ENCODE measurements at regions not wholly inside any gene's neighbourhood (a gene's known extent, or its start where the extent isn't known, plus 50 kb on each side); places are given as distances from the start of the nearest gene placed in this dataset.

DNA sequence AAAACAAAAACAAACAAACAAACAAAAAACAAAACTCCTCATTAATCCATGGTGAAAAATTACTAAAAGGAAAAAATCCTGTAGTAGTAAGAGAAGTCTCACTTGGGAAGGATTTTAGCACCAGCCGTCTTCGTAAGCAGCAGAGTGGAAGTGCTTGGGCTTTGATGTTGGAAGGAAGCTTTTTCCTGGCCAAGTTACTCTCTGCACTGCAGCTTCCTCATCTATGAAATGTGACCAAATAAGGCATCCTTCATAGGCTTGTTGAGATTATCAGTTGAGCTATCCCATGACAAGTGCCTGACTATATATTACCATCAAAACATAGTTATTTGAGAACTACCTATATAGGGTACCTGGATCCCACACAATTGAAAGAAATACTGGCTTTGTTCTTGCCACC lies 436.4 kb upstream of the ONECUT1 start:
- Histone ChIP-seq H2AFZ (ENCODE audit: low read depth, low read length) (no peak overlapping the region), H4K20me1 (ENCODE audit: insufficient read depth, low read length) (no peaks in the 10 kb centered on the region), H3K79me2 (ENCODE audit: low read length) (no peaks in the 10 kb centered on the region), H3K9me3 (ENCODE audit: insufficient read depth, low read length) (no peaks in the 10 kb centered on the region), H3K27me3 (ENCODE audit: low read depth, low read length) (no peaks in the 10 kb centered on the region), H3K4me1 (ENCODE audit: low read length) (no peaks in the 10 kb centered on the region), H3K9ac (ENCODE audit: low read length) (no peak overlapping the region), H3K4me2 (ENCODE audit: low read length) (no peak overlapping the region), H3K27ac (ENCODE audit: low read length) (no peak overlapping the region), H3K36me3 (replicated peaks; ENCODE audit: low read depth, low read length) (no peaks in the 10 kb centered on the region), H3K4me3 (ENCODE audit: low read length) (no peak overlapping the region)
- TF ChIP-seq, protein P1, sequence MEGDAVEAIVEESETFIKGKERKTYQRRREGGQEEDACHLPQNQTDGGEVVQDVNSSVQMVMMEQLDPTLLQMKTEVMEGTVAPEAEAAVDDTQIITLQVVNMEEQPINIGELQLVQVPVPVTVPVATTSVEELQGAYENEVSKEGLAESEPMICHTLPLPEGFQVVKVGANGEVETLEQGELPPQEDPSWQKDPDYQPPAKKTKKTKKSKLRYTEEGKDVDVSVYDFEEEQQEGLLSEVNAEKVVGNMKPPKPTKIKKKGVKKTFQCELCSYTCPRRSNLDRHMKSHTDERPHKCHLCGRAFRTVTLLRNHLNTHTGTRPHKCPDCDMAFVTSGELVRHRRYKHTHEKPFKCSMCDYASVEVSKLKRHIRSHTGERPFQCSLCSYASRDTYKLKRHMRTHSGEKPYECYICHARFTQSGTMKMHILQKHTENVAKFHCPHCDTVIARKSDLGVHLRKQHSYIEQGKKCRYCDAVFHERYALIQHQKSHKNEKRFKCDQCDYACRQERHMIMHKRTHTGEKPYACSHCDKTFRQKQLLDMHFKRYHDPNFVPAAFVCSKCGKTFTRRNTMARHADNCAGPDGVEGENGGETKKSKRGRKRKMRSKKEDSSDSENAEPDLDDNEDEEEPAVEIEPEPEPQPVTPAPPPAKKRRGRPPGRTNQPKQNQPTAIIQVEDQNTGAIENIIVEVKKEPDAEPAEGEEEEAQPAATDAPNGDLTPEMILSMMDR (IDR thresholded peaks at IDR 0.05; ENCODE audit: low read depth, low read length) = no peak
- TF ChIP-seq EZH2phosphoT487 (IDR thresholded peaks at IDR 0.05; ENCODE audit: low read depth) = no peak

DNA sequence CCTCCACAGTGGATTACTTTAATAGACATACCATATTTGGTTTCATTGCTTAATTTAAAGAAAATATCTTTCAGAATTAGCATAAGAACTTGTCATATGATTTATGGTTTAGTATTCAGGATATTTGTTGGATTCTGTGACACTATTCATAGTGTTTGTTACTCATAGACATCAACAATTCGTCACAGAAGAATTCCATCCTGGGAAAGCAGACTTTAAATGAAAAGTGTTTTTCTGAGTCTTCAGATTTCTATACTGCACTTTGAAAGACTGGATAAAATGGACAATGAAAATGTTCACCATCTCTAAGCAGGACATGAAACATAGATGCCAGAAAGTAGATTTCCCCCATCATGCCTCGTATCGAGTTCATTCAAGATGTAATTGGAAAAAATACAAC lies 435.6 kb upstream of the ONECUT1 start:
- TF ChIP-seq EZH2phosphoT487 (IDR thresholded peaks at IDR 0.05; ENCODE audit: low read depth) = no peak
- TF ChIP-seq, protein P1 (IDR thresholded peaks at IDR 0.05; ENCODE audit: low read depth, low read length) = no peak
- Histone ChIP-seq H2AFZ (ENCODE audit: low read depth, low read length) (no peak overlapping the region), H3K27ac (ENCODE audit: low read length) (no peak overlapping the region), H3K9me3 (ENCODE audit: insufficient read depth, low read length) (no peaks in the 10 kb centered on the region), H3K4me2 (ENCODE audit: low read length) (no peak overlapping the region), H3K4me1 (ENCODE audit: low read length) (no peaks in the 10 kb centered on the region), H3K27me3 (ENCODE audit: low read depth, low read length) (no peaks in the 10 kb centered on the region), H3K36me3 (replicated peaks; ENCODE audit: low read depth, low read length) (no peaks in the 10 kb centered on the region), H3K9ac (ENCODE audit: low read length) (no peak overlapping the region), H4K20me1 (ENCODE audit: insufficient read depth, low read length) (no peaks in the 10 kb centered on the region), H3K79me2 (ENCODE audit: low read length) (no peaks in the 10 kb centered on the region), H3K4me3 (ENCODE audit: low read length) (no peak overlapping the region)

DNA sequence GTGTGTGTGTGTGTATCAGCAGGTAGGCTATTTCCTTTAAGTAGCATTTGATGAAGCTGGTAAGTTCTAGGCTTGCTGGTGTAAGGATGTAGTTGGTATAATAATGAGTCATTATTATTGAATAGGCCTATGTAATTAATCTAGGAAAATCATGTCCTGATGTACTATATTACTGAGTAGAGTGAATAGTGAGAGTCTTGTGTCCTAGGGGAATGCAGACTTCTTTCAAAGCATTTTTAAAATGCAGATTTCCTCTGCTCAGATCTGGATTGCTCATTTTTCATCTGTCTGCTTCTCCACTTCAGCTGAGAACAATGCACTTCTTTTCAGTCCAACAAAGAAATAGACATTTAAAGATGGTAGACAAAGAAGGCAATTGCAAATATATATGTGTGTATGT lies 434.2 kb upstream of the ONECUT1 start:
- TF ChIP-seq, protein P1 (IDR thresholded peaks at IDR 0.05; ENCODE audit: low read depth, low read length) = no peak
- TF ChIP-seq EZH2phosphoT487 (IDR thresholded peaks at IDR 0.05; ENCODE audit: low read depth) = no peak
- H3K9ac ChIP-seq (ENCODE audit: low read length) = no peak overlapping the region
- H3K4me3 ChIP-seq (ENCODE audit: low read length) = no peak overlapping the region
- no peak overlapping the region for H2AFZ ChIP-seq (ENCODE audit: low read depth, low read length)
- no peaks in the 10 kb centered on the region for H4K20me1 ChIP-seq (ENCODE audit: insufficient read depth, low read length)
- H3K4me2 ChIP-seq (ENCODE audit: low read length) = no peak overlapping the region
- no peaks in the 10 kb centered on the region for H3K36me3 ChIP-seq (replicated peaks; ENCODE audit: low read depth, low read length)
- no peaks in the 10 kb centered on the region for H3K4me1 ChIP-seq (ENCODE audit: low read length)
- no peaks in the 10 kb centered on the region for H3K79me2 ChIP-seq (ENCODE audit: low read length)
- H3K27me3 ChIP-seq (ENCODE audit: low read depth, low read length) = no peaks in the 10 kb centered on the region
- no peak overlapping the region for H3K27ac ChIP-seq (ENCODE audit: low read length)
- H3K9me3 ChIP-seq (ENCODE audit: insufficient read depth, low read length) = no peaks in the 10 kb centered on the region

DNA sequence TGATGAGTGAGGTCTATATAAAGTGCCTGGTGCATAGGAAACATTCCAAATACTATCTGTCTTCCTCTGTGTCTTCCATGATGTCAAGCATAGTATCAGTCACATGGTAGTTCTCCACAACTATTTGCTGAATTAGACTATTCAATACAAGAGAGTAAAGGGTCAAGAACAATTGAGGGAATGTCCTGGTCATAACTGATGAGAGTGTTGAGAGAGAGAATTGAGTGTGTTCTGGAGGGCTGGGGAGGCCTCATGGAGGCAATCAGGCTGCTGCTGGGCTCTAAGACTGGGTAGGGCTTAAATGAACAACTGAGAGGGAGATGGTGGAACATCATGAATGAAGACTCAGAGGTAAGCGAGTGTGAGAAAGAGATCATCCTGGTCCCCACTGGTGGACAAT lies 433.7 kb upstream of the ONECUT1 start:
- no peak overlapping the region for H3K27ac ChIP-seq (ENCODE audit: low read length)
- H3K36me3 ChIP-seq (replicated peaks; ENCODE audit: low read depth, low read length) = no peaks in the 10 kb centered on the region

More for the DNA sequence above, 433.7 kb upstream of the ONECUT1 start:
- no peak overlapping the region for H3K9ac ChIP-seq (ENCODE audit: low read length)
- H2AFZ ChIP-seq (ENCODE audit: low read depth, low read length) = no peak overlapping the region
- H3K27me3 ChIP-seq (ENCODE audit: low read depth, low read length) = no peaks in the 10 kb centered on the region
- H4K20me1 ChIP-seq (ENCODE audit: insufficient read depth, low read length) = no peaks in the 10 kb centered on the region
- no peaks in the 10 kb centered on the region for H3K79me2 ChIP-seq (ENCODE audit: low read length)
- no peaks in the 10 kb centered on the region for H3K4me1 ChIP-seq (ENCODE audit: low read length)
- H3K4me3 ChIP-seq (ENCODE audit: low read length) = no peak overlapping the region
- TF ChIP-seq, protein P1 (IDR thresholded peaks at IDR 0.05; ENCODE audit: low read depth, low read length) = no peak
- no peak for TF ChIP-seq EZH2phosphoT487 (IDR thresholded peaks at IDR 0.05; ENCODE audit: low read depth)
- H3K4me2 ChIP-seq (ENCODE audit: low read length) = no peak overlapping the region
- no peaks in the 10 kb centered on the region for H3K9me3 ChIP-seq (ENCODE audit: insufficient read depth, low read length)
